NCI-H1417 (cell line): ENCODE measurements at regions not wholly inside any gene's neighbourhood (a gene's known extent, or its start where the extent isn't known, plus 50 kb on each side); places are given as distances from the start of the nearest gene placed in this dataset.
"Not testable (repeated sequence)": the region's sequence is repeated elsewhere in the genome, so short reads cannot be mapped to it uniquely, and the experiment has no call there.

Source experiments
- DNase-seq, 3 experiments: peaks; one replicate each; lab custom pipeline; 2025; lab: John Stamatoyannopoulos, UW

DNA sequence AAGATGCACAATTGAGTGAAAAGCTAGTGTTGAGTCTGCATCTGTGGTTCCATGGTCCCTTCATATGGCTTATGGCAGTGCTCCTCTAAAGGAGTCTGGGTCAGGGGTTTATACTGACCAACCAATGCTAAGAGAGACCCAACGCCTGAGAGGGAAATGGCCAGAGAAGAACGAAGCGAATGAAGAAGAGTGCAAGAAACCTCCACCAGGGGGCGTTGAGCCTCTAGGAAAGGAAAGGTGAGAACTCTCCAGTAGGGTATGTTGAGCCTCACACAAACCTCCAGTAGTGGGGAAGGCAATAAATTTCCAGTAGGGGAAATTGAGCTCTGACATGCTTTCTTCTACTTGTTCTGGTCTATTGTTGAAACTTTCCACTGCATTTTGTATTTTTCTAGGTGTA is 470.6 kb downstream of the PRDM9 start:
- DNase-seq, result peak in 1 of 3 experiments; percentile 28

DNA sequence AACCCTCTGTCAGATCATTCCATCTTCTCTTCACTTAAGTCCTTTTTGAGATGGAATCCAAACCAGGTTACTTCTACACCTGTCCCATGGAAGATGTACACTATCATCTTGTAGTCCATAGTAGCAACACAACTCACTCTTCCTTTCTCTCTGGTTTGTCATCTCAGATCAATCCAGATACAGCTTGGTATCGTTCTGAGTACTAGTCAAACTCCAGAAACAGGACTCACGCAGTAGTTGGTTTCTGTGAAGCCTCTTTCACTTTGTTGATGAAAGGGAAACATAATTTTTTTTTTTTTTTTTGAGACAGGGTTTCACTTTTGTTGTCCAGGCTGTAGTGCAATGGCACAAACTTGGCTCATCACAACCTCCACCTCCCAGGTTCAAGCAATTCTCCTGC is 484.0 kb downstream of the PRDM9 start:
- DNase-seq, result no peak

DNA sequence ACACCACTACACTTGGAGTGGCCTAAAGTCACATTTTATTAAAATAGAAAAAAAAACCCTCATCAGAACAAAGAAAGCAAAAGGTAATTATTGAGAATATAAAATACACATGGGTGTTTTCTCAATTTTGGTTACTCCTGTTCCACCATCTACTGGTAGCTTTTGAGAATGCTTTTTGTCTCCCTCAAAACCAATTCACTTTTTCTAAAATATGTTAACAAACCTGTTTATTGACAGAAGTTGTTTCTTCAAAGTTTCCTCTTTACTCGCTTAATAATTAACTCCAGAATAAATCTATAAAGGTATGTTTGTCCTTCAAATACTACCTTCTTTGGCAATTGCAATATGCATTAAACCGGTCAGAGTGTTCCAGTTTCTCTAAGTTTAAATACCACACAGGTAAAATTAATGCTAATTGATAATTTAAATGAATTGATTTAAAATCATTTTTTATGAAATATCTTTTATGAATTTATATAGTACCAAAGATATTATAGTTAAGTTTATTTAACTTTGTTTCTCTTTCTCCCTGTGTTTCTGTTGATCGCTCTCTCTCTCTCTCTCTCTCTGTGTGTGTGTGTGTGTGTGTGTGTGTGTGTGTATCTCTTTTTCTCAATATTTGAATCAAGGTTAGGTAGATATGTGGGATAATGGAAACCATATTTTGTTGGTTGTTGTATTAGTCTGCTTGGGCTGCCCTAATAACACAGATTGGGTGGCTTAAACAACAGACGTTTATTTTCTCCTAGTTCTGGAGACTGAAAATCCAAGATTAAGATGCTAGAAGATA is 487.4 kb downstream of the PRDM9 start:
- peak in 1 of 3 experiments; percentile 43 for DNase-seq

- no peak for DNase-seq
Observed at GRCh38 chr5:23996525-23996924, 489.1 kb downstream of the PRDM9 start.

DNA sequence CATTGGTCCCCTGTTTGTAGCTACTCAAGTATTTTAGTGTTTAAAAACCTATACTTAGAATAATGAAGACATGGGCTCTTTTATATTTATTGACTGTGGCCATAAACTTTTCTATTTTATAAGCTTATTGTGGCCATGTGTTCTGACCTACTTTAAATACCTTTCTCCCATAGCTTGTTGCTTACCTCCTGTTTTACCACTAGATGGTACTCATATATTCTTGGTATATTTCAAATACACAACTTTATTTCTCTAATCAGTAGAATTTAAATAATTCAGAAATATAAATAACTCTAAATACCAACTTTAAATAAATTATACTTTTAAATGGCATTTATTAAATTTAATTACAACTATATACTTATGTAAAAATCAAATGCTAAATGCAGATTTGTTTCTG is 498.0 kb downstream of the PRDM9 start:
- peak in 1 of 3 experiments; percentile 23 for DNase-seq

GRCh38 chr5:24017710-24018109 is 510.3 kb downstream of the PRDM9 start:
- DNase-seq, result not testable (repeated sequence)

DNA sequence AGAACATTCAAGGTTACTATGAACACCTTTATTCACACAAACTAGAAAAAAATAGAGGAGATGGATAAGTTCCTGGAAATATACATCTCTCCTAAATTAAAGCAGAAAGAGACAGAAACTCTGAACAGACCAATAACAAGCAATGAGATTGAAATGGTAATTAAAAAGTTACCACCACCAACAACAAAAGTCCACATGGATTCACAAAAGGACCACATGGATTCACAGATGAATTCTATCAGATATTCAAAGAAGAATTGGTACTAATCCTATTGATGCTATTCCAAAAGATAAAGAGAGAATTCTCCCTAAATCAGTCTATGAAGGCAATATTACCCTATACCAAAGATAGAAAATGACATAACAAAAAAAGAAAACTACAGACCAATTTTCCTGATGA is 518.9 kb downstream of the PRDM9 start:
- no peak for DNase-seq

- no peak for DNase-seq
Observed at GRCh38 chr5:24042688-24043087, 535.3 kb downstream of the PRDM9 start.

GRCh38 chr5:24045046-24045445 is 537.6 kb downstream of the PRDM9 start:
- DNase-seq, result peak in 1 of 3 experiments; percentile 28

DNA sequence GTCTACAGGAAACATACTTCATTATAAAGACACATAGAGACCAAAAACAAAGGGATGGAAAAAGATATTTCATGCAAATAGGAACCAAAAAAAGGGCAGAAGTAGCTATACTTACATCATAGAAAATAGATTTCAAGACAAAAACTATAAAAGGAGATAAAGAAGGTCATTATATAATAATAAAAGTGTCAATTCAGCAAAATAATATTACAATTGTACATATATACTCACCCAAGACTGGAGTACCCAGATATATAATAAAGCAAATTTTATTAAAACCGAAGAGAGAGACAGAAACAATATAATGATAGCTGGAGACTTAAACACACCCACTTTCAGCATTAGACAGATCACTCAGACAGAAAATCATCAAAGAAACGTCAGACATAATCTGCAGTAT is 546.3 kb downstream of the PRDM9 start:
- DNase-seq, result no peak

DNA sequence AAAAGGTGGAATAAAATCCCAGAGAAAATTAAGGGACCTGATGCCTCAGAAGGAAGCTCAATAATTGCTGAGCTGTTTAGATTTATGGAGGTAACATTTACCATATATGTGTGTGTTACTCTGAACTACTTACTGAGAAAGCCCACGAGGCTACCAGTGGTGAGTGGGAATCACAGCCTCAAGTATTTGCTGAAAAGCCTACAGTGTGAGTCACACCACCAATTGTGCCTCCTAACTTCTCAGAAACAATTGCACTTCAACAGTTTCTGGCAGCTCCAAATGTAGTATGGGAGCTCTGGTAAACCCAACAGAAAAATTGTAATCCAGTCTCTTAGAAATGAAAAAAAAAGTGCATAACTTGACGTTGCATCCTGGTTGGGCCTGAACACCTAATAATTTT is 551.6 kb downstream of the PRDM9 start:
- DNase-seq, result no peak

DNA sequence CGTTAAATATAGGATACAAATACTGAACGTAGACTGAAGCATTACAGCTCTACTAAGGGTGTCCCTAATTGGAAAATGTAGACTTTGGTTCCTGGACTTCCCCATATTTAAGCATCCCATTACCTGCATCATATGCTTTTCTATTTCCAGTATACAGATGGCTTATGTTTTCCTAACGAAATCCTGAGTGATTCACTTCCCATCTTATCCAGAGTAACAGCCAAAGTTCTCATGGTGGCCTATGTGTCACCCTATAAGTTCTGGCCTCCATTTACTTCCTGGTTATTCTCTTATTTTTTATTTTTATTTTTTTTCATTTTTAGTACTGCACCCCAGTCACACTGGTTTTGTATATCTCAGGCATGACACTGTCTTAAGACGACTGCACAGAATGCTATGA is 552.3 kb downstream of the PRDM9 start:
- DNase-seq, result no peak

DNA sequence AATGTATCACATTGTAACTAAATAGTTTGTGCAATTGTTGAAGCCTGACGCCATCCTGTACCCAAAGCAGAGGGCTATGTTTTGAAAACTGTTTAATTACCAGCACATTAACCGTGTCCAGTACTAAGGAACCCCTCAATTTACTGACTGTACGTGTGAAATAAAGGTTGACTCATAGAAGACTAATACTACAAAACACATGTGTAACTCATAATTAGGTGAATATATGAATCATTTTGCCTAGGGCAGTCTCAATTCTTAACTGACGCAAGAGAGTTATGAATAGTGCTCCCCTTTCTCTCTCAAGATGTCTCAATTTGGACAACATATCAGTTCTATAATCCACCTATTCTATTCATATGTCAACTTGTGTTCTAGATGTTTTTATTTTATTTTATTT is 558.4 kb downstream of the PRDM9 start:
- DNase-seq, result peak in 2 of 3 experiments; percentile 20 to 78

GRCh38 chr5:24067208-24067607 is 559.8 kb downstream of the PRDM9 start:
- DNase-seq, result no peak

- DNase-seq, result no peak
Observed at GRCh38 chr5:24068524-24068923, 561.1 kb downstream of the PRDM9 start.

GRCh38 chr5:24073107-24073506 is 565.7 kb downstream of the PRDM9 start:
- DNase-seq, result no peak

GRCh38 chr5:24080046-24080445 is 564.7 kb downstream of the CDH10 start:
- peak in 1 of 3 experiments; percentile 50 for DNase-seq

- no peak for DNase-seq
Observed at GRCh38 chr5:24094081-24094679, 550.6 kb downstream of the CDH10 start.

- DNase-seq, result no peak
Observed at GRCh38 chr5:24102010-24102409, 542.8 kb downstream of the CDH10 start.

DNA sequence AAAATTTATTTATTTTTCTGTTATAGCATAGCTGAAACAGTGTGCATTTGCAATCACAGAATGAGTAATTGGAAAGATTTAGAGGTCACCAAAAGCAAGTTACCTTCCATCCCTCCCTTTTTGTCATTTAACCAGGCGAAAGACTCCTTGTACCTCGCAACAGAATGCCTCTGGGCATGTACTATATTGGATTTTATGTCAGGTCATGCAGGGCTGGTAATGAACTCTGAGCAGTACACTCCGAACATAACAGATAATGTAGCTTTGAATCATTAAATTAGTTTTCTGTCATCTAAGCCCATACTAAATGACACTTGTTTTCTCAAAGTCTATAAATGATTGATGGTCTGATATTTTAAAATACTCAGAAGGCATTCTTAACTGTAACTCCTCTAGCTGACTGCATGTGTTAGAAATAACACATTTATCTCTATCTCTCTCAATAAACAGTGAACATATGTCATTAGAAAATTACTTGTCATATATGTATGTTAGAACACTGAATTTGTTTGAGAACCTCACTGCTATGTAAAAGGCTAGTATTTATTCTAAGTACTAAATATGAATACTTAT is 541.2 kb downstream of the CDH10 start:
- DNase-seq, result peak in 1 of 3 experiments; percentile 63

DNA sequence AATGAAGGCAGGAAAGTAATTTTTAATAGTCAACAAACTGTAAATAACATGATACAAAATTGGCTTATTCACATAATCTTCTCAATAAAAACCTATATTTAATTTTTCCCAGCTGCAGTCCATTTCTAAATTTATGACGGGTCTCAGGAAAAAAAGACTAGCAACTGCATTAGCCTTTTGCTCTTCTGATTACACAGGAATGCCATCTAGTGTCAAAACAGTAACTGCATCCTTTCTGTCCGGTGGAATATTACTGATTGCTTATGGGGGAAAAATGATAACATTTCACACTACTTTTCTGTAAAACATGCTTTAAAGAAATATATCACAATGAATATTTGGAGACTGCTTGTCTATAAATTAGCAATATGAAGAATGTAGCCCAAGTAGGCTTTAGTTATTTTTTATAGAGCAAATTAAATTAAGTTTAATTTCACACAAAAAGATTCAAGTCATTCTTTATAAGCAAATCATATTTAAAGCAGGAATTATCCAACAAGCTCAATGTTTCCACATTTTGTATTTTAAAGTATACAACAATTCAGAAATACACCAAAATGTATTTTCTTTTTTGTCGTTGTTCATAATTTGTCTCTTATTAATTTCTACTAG is 534.7 kb downstream of the CDH10 start:
- peak in 2 of 3 experiments; percentile 32 to 79 for DNase-seq

DNA sequence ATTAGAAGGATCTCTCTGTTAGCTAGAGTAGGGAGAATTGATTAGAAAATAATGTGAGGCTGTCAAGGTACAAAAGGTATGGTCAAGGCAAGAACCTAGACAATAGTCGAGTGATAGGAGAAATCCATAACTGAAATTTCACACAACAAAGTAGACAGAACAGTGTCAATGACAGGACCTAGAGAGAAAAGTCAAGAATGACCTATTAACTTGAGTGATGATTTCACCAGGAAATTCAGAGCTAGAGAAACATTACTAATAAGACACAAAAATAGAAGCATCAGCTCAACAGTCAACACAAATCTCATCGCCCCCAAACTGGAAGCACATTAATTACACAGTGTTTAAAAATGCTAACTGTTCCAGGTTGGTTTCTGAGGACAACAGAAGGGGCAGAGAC is 532.4 kb downstream of the CDH10 start:
- no peak for DNase-seq

DNA sequence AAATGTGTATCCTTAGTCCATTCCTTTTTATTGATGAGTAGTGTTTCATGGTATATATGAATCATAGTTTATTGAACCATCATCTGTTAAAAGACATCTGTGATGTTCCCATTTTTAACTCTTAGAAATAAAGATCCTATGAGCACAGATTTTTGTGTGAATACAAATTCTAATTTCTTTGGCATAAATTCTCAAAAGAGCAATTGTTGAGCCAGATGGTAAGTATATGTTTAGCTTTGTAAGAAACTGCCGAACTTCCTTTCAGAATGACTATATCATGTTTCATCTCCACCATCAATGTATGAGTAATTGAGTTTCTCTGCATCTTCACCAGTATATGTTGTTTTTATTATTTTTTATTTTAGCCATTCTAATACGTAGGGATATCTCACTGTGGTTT is 526.4 kb downstream of the CDH10 start:
- no peak for DNase-seq
